Stomach (tissue), 4 donors: ENCODE measurements at regions not wholly inside any gene's neighbourhood (a gene's known extent, or its start where the extent isn't known, plus 50 kb on each side); places are given as distances from the start of the nearest gene placed in this dataset.

Experiments used
- CTCF ChIP-seq, 7 experiments: fragments of 450-650 bp in 4 of 7; fragments of 200-600 bp in 3 of 7; sonication (generic) in 3 of 7; IDR thresholded peaks; one replicate each; pipeline ENCODE4 v1.5.1; 2016 to 2019; ENCODE audit warnings: antibody characterized with exemption in 7 of 7, control low read depth in 2 of 7, mild to moderate bottlenecking in 1 of 7
- POLR2A ChIP-seq, 4 donors: fragments of 450-650 bp; IDR thresholded peaks; one replicate each; pipeline ENCODE4 v1.6.1; 2016; ENCODE audit warnings: antibody characterized with exemption in 4 of 4, control low read depth in 2 of 4, mild to moderate bottlenecking in 1 of 4, moderate library complexity in 1 of 4

- no peak for TF ChIP-seq CTCF (IDR thresholded peaks at IDR 0.05)
- no peak for TF ChIP-seq POLR2A (IDR thresholded peaks at IDR 0.05)
These were observed 61.4 kb upstream of the ACSL3 start for GRCh38 chr2:222799262-222799918.
